ENCODE measurements at regions not wholly inside any gene's neighbourhood (a gene's known extent, or its start where the extent isn't known, plus 50 kb on each side); places are given as distances from the start of the nearest gene placed in this dataset.

DNA sequence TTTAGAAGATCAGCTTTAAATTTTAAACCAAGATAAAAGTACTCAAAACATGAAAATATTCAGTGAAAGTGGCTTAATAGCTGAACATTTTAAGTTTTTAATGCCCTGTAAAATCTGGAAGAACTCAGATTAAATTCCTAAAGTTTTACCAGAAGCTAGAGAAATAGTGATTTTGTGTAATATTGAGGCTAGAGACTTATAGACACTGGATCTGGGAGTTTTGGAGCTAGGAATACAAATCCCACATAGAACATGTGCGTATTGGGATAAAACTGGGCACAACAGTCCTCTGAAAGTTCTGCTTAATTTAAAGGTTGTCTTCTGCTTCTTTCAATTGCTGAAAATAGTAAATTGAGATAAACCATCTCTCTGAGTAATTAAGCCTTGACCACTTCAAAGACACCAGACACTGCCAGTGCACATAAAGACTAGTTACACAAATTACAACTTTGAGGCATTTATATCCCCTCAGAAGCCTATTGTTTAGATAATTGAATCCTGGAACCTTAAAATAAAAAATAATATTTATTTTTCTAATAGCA is 1382.5 kb downstream of the OTOL1 start:
- no CpG with 5 or more reads among the region's 1 CpG for WGBS (ENCODE audit: insufficient coverage)

GRCh38 chr3:162884373-162884772 is 1387.8 kb downstream of the OTOL1 start:
- Histone ChIP-seq H2AFZ (ENCODE audit: insufficient read depth, low read depth, low read length, poor library complexity, severe bottlenecking) (no peak overlapping the region), H3K36me3 (replicated peaks in 1 of 2; ENCODE audit: control insufficient read depth in 1 of 2, insufficient read depth in 2 of 2, low read length in 2 of 2) (no peaks in the 10 kb centered on the region), H3K9ac (ENCODE audit: insufficient read depth, low read length, poor library complexity, severe bottlenecking) (no peak overlapping the region), H4K20me1 (ENCODE audit: insufficient read depth, low read length) (no peaks in the 10 kb centered on the region), H3K4me3 (replicated peaks in 1 of 3; ENCODE audit: low read depth in 2 of 3, low read length in 3 of 3) (no peak overlapping the region), H3K9me3 (replicated peaks in 1 of 2; ENCODE audit: control insufficient read depth in 1 of 2, insufficient read depth in 1 of 2, low read length in 2 of 2) (peaks cover 0 to 13% of the 10 kb centered on the region in 2 donors), H3K4me2 (replicated peaks; ENCODE audit: extremely low read depth, low read length, poor library complexity, severe bottlenecking) (no peak overlapping the region), H3K4me1 (ENCODE audit: control insufficient read depth in 1 of 2, insufficient read depth in 2 of 2, low read length in 2 of 2) (no peaks in the 10 kb centered on the region), H3K27ac (ENCODE audit: low read depth in 1 of 2, low read length in 2 of 2) (no peak overlapping the region), H3K79me2 (ENCODE audit: insufficient read depth, low read length) (no peaks in the 10 kb centered on the region), H3K27me3 (ENCODE audit: control insufficient read depth in 2 of 2, insufficient read depth in 2 of 2, low read length in 2 of 2) (no peaks in the 10 kb centered on the region)
- H3K27ac Mint-ChIP-seq: no peak overlapping the region
- no peak for TF ChIP-seq CTCF (IDR thresholded peaks at IDR 0.05)
- H3K4me3 Mint-ChIP-seq: no peak overlapping the region
- no CpG with 5 or more reads among the region's 2 CpGs for WGBS (ENCODE audit: insufficient coverage)
- intact Hi-C loops (cut with micrococcal nuclease): no loop called here
- peaks cover 0 to 3% (median 0%) of the 10 kb centered on the region in 7 donors for H3K9me3 Mint-ChIP-seq
- no peaks in the 10 kb centered on the region for H3K4me1 Mint-ChIP-seq
- no peaks in the 10 kb centered on the region for H3K36me3 Mint-ChIP-seq
- no peak for DNase-seq
- H3K27me3 Mint-ChIP-seq (ENCODE audit: low read depth in 3 of 3): no peaks in the 10 kb centered on the region

More for the DNA sequence above, 1382.5 kb downstream of the OTOL1 start:
- Histone ChIP-seq H3K9me3 (replicated peaks in 1 of 2; ENCODE audit: control insufficient read depth in 1 of 2, insufficient read depth in 1 of 2, low read length in 2 of 2) (peaks cover 0 to 7% of the 10 kb centered on the region in 2 donors), H3K4me2 (replicated peaks; ENCODE audit: extremely low read depth, low read length, poor library complexity, severe bottlenecking) (no peak overlapping the region), H3K4me3 (replicated peaks in 1 of 3; ENCODE audit: low read depth in 2 of 3, low read length in 3 of 3) (no peak overlapping the region), H3K27me3 (ENCODE audit: control insufficient read depth in 2 of 2, insufficient read depth in 2 of 2, low read length in 2 of 2) (no peaks in the 10 kb centered on the region), H3K36me3 (replicated peaks in 1 of 2; ENCODE audit: control insufficient read depth in 1 of 2, insufficient read depth in 2 of 2, low read length in 2 of 2) (no peaks in the 10 kb centered on the region), H3K9ac (ENCODE audit: insufficient read depth, low read length, poor library complexity, severe bottlenecking) (no peak overlapping the region), H4K20me1 (ENCODE audit: insufficient read depth, low read length) (no peaks in the 10 kb centered on the region), H3K4me1 (ENCODE audit: control insufficient read depth in 1 of 2, insufficient read depth in 2 of 2, low read length in 2 of 2) (no peaks in the 10 kb centered on the region), H3K27ac (ENCODE audit: low read depth in 1 of 2, low read length in 2 of 2) (no peak overlapping the region), H3K79me2 (ENCODE audit: insufficient read depth, low read length) (no peaks in the 10 kb centered on the region), H2AFZ (ENCODE audit: insufficient read depth, low read depth, low read length, poor library complexity, severe bottlenecking) (no peak overlapping the region)
- Mint-ChIP-seq H3K36me3 (no peaks in the 10 kb centered on the region), H3K27me3 (ENCODE audit: low read depth in 3 of 3) (no peaks in the 10 kb centered on the region), H3K4me3 (no peak overlapping the region), H3K27ac (no peak overlapping the region), H3K4me1 (no peaks in the 10 kb centered on the region), H3K9me3 (peaks cover 0 to 3% (median 0%) of the 10 kb centered on the region in 7 donors)
- TF ChIP-seq CTCF (IDR thresholded peaks at IDR 0.05): no peak
- DNase-seq: no peak
- intact Hi-C loops (cut with micrococcal nuclease): no loop called here

All from CD14-positive monocyte (primary cell).